WTC11 (cell line): ENCODE measurements at regions not wholly inside any gene's neighbourhood (a gene's known extent, or its start where the extent isn't known, plus 50 kb on each side); places are given as distances from the start of the nearest gene placed in this dataset.
A peak's percentile ranks its signal among the peaks of the same experiment; 100 is the strongest.

Experiments
- ATAC-seq: fragments of 200-7000 bp; cut with Tn5 transposase; 2 replicates; pipeline ENCODE4 v1.10.0; 2021; ENCODE audit warnings: mild to moderate bottlenecking, moderate library complexity
- CTCF ChIA-PET: fragments of 300-600 bp; sonication (Branson Sonifier 250); formaldehyde crosslinking; loops from one replicate; lab custom pipeline; 2021; ENCODE audit warnings: antibody characterized with exemption; lab: Charles Lee
- POLR2A ChIA-PET: fragments of 350-600 bp; sonication (Branson Sonifier 250); formaldehyde crosslinking; loops from one replicate; lab custom pipeline; 2021; ENCODE audit warnings: antibody characterized with exemption; lab: Charles Lee
- DNase-seq: peaks from one replicate; pipeline ENCODE4 v3.0.0; 2021; ENCODE audit warnings: low spot score
- H3K27ac Mint-ChIP-seq: 2 replicates; pipeline ENCODE4 v1.8.0; 2021; ENCODE audit warnings: mixed read lengths
- H3K27me3 Mint-ChIP-seq: 2 replicates; pipeline ENCODE4 v1.8.0; 2021; ENCODE audit warnings: low read depth, mild to moderate bottlenecking, moderate library complexity, mixed read lengths
- H3K36me3 Mint-ChIP-seq: 2 replicates; pipeline ENCODE4 v1.8.0; 2021; ENCODE audit warnings: mixed read lengths
- H3K4me1 Mint-ChIP-seq: 2 replicates; pipeline ENCODE4 v1.8.0; 2022; ENCODE audit warnings: mixed read lengths
- H3K4me3 Mint-ChIP-seq: 2 replicates; pipeline ENCODE4 v1.8.0; 2021; ENCODE audit warnings: mild to moderate bottlenecking, moderate library complexity, mixed read lengths
- H3K9me3 Mint-ChIP-seq: 2 replicates; pipeline ENCODE4 v1.8.0; 2021; ENCODE audit warnings: mixed read lengths
- ESRRA ChIP-seq: sonication (generic); formaldehyde crosslinking; IDR thresholded peaks from 2 replicates; pipeline ENCODE4 v1.8.1; 2022; ENCODE audit warnings: mild to moderate bottlenecking, missing genetic modification reagents, borderline replicate concordance
- FOXP1 ChIP-seq: sonication (generic); formaldehyde crosslinking; IDR thresholded peaks from 2 replicates; pipeline ENCODE4 v1.8.0; 2022; ENCODE audit warnings: missing genetic modification reagents, mild to moderate bottlenecking, moderate library complexity, borderline replicate concordance
- NFE2L1 ChIP-seq: sonication (generic); formaldehyde crosslinking; IDR thresholded peaks from 2 replicates; pipeline ENCODE4 v1.8.1; 2023; ENCODE audit warnings: missing genetic modification reagents
- NR2C2 ChIP-seq: sonication (generic); formaldehyde crosslinking; IDR thresholded peaks from 2 replicates; pipeline ENCODE4 v1.8.0; 2022; ENCODE audit warnings: mild to moderate bottlenecking, missing genetic modification reagents
- PRRX2 ChIP-seq: fragments of 250-450 bp; sonication (Bioruptor Pico); IDR thresholded peaks from 2 replicates; pipeline ENCODE4 v1.8.0; 2021; ENCODE audit warnings: mild to moderate bottlenecking
- RELA ChIP-seq: sonication (generic); formaldehyde crosslinking; IDR thresholded peaks from 2 replicates; pipeline ENCODE4 v1.8.1; 2022; ENCODE audit warnings: missing genetic modification reagents, mild to moderate bottlenecking, borderline replicate concordance
- SMAD4 ChIP-seq: sonication (generic); formaldehyde crosslinking; IDR thresholded peaks from 2 replicates; pipeline ENCODE4 v1.8.0; 2022; ENCODE audit warnings: mild to moderate bottlenecking, missing genetic modification reagents
- SP1 ChIP-seq: sonication (generic); formaldehyde crosslinking; conservative IDR thresholded peaks from 2 replicates; pipeline ENCODE4 v1.8.1; 2022; ENCODE audit warnings: missing genetic modification reagents
- TEAD4 ChIP-seq: sonication (generic); formaldehyde crosslinking; IDR thresholded peaks from 2 replicates; pipeline ENCODE4 v1.8.0; 2022; ENCODE audit warnings: mild to moderate bottlenecking, missing genetic modification reagents
- ZNF423 ChIP-seq: fragments of 250-450 bp; sonication (Bioruptor Pico); IDR thresholded peaks from 2 replicates; pipeline ENCODE4 v2.1.2; 2022; ENCODE audit warnings: mild to moderate bottlenecking, moderate library complexity
- ZNF671 ChIP-seq: fragments of 250-450 bp; sonication (Bioruptor Pico); IDR thresholded peaks from 2 replicates; pipeline ENCODE4 v1.8.0; 2021; ENCODE audit warnings: mild to moderate bottlenecking
- TF ChIP-seq, protein P1 (sequence below): fragments of 250-450 bp; sonication (Bioruptor Pico); conservative IDR thresholded peaks from 2 replicates; pipeline ENCODE4 v1.9.0; 2021; ENCODE audit warnings: mild to moderate bottlenecking
- TF ChIP-seq, protein P2 (sequence below): sonication (generic); formaldehyde crosslinking; IDR thresholded peaks from 2 replicates; pipeline ENCODE4 v1.8.1; 2022; ENCODE audit warnings: low read depth, missing genetic modification reagents, borderline replicate concordance
- TF ChIP-seq, protein P3 (sequence below): sonication (generic); formaldehyde crosslinking; IDR thresholded peaks from 2 replicates; pipeline ENCODE4 v1.8.0; 2022; ENCODE audit warnings: mild to moderate bottlenecking, missing genetic modification reagents
- TF ChIP-seq, protein P4 (sequence below): sonication (generic); formaldehyde crosslinking; IDR thresholded peaks from 2 replicates; pipeline ENCODE4 v1.8.1; 2023; ENCODE audit warnings: mild to moderate bottlenecking, moderate library complexity, missing genetic modification reagents
- TF ChIP-seq, protein P5 (sequence below): sonication (generic); formaldehyde crosslinking; IDR thresholded peaks from 2 replicates; pipeline ENCODE4 v1.8.1; 2022; ENCODE audit warnings: missing genetic modification reagents, borderline replicate concordance
- TF ChIP-seq, protein P6 (sequence below): sonication (generic); formaldehyde crosslinking; IDR thresholded peaks from 2 replicates; pipeline ENCODE4 v1.8.1; 2022; ENCODE audit warnings: low read depth, mild to moderate bottlenecking, moderate library complexity, missing genetic modification reagents, borderline replicate concordance
- TF ChIP-seq, protein P7 (sequence below): sonication (generic); formaldehyde crosslinking; IDR thresholded peaks from 2 replicates; pipeline ENCODE4 v1.8.1; 2023; ENCODE audit warnings: mild to moderate bottlenecking, missing genetic modification reagents

DNA sequence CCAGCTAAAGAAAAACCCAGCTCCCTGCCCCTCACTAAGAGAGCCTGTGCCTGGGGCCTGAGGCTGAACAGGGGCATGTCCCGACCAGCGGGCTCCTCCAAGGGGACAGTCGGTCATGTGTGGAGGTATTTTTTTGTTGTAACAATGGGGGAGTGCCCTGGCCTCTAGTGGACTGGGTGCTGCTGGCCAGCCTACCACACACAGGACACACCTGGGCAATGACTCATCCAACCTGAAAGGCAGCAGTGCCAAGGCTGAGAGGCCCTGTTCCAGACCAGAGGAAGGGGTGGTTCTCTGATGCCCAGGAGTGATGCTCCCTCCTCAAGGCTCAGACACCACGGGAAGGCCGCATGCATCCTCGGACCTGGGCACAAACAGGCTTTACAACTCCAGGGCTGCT, 181.5 kb downstream of the OLFM1 start (continued):
- TF ChIP-seq PRRX2 (CRISPR knock-in tag): no peak

DNA sequence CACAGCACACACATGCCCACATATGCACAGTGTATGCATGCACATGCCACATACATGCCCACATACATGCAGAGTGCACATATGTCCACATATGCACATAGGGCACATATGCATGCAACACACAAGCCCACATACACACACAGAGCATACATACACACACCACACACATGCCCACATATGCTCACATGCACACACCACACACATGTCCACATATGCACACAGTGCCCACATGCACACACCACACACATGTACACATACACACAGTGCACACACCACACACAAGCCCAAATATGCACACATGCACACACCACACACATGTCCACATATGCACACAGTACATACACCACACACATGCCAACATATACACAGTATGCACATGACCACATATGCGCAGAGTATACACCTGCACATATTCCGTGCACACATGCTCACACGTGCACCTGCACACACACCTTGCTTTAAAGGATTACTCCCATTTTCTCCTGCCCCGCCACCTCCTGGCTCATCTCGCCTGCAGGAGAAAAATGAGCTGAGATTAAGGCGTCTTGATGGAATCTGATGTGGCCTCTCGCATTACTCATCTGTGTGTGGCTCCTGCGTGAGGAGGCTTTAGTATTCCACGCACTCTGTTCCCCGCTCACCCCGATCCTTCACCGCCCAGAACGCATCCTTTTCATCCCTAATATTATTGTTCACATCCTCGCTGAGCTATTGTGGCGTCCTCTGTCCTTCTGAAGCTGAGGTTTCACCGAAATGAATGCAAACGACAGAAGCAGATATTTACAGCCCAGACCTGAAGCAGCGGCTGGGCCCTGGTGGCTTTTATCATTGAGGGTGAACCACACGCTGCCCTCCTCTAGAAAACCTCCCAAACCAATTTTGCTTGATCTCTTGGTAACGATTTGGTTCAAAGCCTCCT, 182.7 kb downstream of the OLFM1 start:
- DNase-seq (no peak), ATAC-seq (no peak)
- no peaks in the 10 kb centered on the region; the same call in 1 of the 2 replicates for H3K27me3 Mint-ChIP-seq
- H3K9me3 Mint-ChIP-seq: peaks cover 4% of the 10 kb centered on the region; the same call in 1 of the 2 replicates
- no peak overlapping the region for H3K27ac Mint-ChIP-seq
- TF ChIP-seq, protein P1, sequence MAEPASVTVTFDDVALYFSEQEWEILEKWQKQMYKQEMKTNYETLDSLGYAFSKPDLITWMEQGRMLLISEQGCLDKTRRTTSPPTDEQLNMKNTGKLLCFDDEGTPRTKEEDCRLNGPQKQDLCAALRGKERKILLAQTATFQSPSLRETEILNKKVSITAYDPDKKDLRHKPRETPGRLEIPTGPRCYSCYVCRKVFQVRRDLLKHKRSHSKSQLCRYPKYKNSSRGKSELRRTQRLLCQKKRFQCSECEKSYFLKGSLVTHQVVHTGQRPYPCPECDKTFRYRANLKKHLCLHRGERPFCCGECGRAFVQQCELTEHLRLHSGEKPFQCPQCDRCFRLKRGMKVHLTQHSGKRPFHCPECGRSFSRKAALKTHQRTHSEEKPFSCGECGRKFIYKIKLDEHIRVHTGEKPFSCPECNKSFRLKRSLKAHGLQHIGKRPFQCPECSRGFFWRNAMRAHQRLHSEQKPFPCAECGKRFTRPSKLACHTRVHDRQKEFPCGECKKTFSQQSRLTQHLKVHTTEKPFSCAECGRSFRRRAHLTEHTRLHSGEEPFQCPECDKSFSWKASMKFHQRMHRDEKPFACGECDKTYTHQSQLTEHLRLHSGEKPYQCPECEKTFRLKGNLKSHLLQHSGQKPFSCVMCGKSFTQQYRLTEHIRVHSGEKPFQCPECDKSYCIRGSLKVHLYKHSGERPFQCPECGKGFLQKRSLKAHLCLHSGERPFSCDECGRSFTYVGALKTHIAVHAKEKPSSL (CRISPR knock-in tag): no peak
- no peak for TF ChIP-seq PRRX2 (CRISPR knock-in tag)
- no peak for TF ChIP-seq ESRRA (CRISPR knock-in tag)
- TF ChIP-seq SMAD4 (CRISPR knock-in tag): no peak
- TF ChIP-seq, protein P2, sequence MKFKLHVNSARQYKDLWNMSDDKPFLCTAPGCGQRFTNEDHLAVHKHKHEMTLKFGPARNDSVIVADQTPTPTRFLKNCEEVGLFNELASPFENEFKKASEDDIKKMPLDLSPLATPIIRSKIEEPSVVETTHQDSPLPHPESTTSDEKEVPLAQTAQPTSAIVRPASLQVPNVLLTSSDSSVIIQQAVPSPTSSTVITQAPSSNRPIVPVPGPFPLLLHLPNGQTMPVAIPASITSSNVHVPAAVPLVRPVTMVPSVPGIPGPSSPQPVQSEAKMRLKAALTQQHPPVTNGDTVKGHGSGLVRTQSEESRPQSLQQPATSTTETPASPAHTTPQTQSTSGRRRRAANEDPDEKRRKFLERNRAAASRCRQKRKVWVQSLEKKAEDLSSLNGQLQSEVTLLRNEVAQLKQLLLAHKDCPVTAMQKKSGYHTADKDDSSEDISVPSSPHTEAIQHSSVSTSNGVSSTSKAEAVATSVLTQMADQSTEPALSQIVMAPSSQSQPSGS (CRISPR knock-in tag): no peak
- no peak for TF ChIP-seq ZNF423
- TF ChIP-seq RELA (CRISPR knock-in tag): no peak
- TF ChIP-seq, all 79 proteins: peak for 0
- no peaks in the 10 kb centered on the region for H3K4me1 Mint-ChIP-seq
- H3K36me3 Mint-ChIP-seq: no peaks in the 10 kb centered on the region
- CTCF ChIA-PET: interaction anchor here (1.3 kb wide), 1 partner anchor 11 kb away, joined by 4 read pairs; no protein-coding TSS in a partner anchor
- H3K4me3 Mint-ChIP-seq: no peak overlapping the region
- POLR2A ChIA-PET: no interaction called here

DNA sequence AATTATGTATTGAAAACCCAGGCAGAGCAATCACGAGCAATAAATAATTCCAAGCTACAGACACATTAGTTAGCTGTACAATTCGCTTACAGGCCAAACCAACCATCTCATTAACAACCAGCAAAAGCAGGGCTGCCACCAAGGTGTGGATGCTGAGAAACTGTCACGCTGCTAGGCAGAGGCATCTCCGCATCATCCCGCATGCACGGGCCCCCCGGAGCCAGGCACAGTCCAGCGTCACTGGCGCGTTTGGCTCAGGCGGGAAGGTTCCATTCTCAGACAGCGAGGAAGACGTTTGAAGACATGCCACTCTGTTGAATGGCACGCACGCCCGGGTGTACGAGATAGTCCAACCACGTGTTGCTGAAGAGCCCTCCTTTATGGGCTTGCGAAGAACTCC, 184.0 kb downstream of the OLFM1 start:
- no peaks in the 10 kb centered on the region; the same call in 1 of the 2 replicates for H3K27me3 Mint-ChIP-seq
- CTCF ChIA-PET: interaction anchor here (1.3 to 1.8 kb wide), 3 partner anchors 10 to 169 kb away, joined by 3 to 7 read pairs (median 3); no protein-coding TSS in a partner anchor
- POLR2A ChIA-PET: no interaction called here
- peaks cover 4% of the 10 kb centered on the region; the same call in 1 of the 2 replicates for H3K9me3 Mint-ChIP-seq
- H3K4me3 Mint-ChIP-seq: no peak overlapping the region
- H3K4me1 Mint-ChIP-seq: no peaks in the 10 kb centered on the region
- no peaks in the 10 kb centered on the region for H3K36me3 Mint-ChIP-seq
- DNase-seq (no peak), ATAC-seq (no peak)
- peak overlapping the region; percentile 62 for H3K27ac Mint-ChIP-seq
- TF ChIP-seq ZNF671 (CRISPR knock-in tag): no peak
- TF ChIP-seq NFE2L1 (CRISPR knock-in tag): no peak
- TF ChIP-seq TEAD4 (CRISPR knock-in tag): no peak
- TF ChIP-seq, protein P3, sequence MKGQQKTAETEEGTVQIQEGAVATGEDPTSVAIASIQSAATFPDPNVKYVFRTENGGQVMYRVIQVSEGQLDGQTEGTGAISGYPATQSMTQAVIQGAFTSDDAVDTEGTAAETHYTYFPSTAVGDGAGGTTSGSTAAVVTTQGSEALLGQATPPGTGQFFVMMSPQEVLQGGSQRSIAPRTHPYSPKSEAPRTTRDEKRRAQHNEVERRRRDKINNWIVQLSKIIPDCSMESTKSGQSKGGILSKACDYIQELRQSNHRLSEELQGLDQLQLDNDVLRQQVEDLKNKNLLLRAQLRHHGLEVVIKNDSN: no peak
- TF ChIP-seq, protein P4, sequence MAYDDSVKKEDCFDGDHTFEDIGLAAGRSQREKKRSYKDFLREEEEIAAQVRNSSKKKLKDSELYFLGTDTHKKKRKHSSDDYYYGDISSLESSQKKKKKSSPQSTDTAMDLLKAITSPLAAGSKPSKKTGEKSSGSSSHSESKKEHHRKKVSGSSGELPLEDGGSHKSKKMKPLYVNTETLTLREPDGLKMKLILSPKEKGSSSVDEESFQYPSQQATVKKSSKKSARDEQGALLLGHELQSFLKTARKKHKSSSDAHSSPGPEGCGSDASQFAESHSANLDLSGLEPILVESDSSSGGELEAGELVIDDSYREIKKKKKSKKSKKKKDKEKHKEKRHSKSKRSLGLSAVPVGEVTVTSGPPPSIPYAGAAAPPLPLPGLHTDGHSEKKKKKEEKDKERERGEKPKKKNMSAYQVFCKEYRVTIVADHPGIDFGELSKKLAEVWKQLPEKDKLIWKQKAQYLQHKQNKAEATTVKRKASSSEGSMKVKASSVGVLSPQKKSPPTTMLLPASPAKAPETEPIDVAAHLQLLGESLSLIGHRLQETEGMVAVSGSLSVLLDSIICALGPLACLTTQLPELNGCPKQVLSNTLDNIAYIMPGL (CRISPR knock-in tag): no peak
- TF ChIP-seq NR2C2 (CRISPR knock-in tag): no peak
- TF ChIP-seq, protein P5, sequence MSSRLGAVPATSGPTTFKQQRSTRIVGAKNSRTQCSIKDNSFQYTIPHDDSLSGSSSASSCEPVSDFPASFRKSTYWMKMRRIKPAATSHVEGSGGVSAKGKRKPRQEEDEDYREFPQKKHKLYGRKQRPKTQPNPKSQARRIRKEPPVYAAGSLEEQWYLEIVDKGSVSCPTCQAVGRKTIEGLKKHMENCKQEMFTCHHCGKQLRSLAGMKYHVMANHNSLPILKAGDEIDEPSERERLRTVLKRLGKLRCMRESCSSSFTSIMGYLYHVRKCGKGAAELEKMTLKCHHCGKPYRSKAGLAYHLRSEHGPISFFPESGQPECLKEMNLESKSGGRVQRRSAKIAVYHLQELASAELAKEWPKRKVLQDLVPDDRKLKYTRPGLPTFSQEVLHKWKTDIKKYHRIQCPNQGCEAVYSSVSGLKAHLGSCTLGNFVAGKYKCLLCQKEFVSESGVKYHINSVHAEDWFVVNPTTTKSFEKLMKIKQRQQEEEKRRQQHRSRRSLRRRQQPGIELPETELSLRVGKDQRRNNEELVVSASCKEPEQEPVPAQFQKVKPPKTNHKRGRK (CRISPR knock-in tag): no peak
- TF ChIP-seq, protein P6, sequence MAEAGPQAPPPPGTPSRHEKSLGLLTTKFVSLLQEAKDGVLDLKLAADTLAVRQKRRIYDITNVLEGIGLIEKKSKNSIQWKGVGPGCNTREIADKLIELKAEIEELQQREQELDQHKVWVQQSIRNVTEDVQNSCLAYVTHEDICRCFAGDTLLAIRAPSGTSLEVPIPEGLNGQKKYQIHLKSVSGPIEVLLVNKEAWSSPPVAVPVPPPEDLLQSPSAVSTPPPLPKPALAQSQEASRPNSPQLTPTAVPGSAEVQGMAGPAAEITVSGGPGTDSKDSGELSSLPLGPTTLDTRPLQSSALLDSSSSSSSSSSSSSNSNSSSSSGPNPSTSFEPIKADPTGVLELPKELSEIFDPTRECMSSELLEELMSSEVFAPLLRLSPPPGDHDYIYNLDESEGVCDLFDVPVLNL (CRISPR knock-in tag): no peak
- TF ChIP-seq FOXP1 (CRISPR knock-in tag): no peak
- TF ChIP-seq, protein P7, sequence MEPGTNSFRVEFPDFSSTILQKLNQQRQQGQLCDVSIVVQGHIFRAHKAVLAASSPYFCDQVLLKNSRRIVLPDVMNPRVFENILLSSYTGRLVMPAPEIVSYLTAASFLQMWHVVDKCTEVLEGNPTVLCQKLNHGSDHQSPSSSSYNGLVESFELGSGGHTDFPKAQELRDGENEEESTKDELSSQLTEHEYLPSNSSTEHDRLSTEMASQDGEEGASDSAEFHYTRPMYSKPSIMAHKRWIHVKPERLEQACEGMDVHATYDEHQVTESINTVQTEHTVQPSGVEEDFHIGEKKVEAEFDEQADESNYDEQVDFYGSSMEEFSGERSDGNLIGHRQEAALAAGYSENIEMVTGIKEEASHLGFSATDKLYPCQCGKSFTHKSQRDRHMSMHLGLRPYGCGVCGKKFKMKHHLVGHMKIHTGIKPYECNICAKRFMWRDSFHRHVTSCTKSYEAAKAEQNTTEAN (CRISPR knock-in tag): no peak
- TF ChIP-seq SP1: no peak
